ENCODE measurements at regions not wholly inside any gene's neighbourhood (a gene's known extent, or its start where the extent isn't known, plus 50 kb on each side); places are given as distances from the start of the nearest gene placed in this dataset.

GRCh38 chr2:194253528-194254259 is 1403.3 kb upstream of the SLC39A10 start:
- H3K27me3 ChIP-seq = no peaks in the 10 kb centered on the region
- H3K4me1 ChIP-seq = no peaks in the 10 kb centered on the region
- no peaks in the 10 kb centered on the region for H3K36me3 ChIP-seq
- no peak overlapping the region for H3K27ac ChIP-seq
- 78 to 89% (median 87%) methylated on average over 4 to 7 of the region's 7 CpGs for WGBS, 5 donors
- H3K9me3 ChIP-seq = peaks cover 0 to 7% (median 5%) of the 10 kb centered on the region in 4 donors
- H3K4me3 ChIP-seq = no peak overlapping the region
- no peak for DNase-seq
- TF ChIP-seq POLR2A (IDR thresholded peaks at IDR 0.05) = no peak
- no peak for TF ChIP-seq POLR2AphosphoS5 (IDR thresholded peaks at IDR 0.05)
- TF ChIP-seq CTCF (IDR thresholded peaks at IDR 0.05) = no peak
- TF ChIP-seq EP300 (IDR thresholded peaks at IDR 0.05) = no peak
- intact Hi-C loops (cut with DNase I; ENCODE audit: low total_unique reads) = no loop called here

- H3K4me1 ChIP-seq = no peaks in the 10 kb centered on the region
- WGBS, 5 donors = 80 to 91% (median 89%) methylated on average over 2 of the region's 2 CpGs
- peaks cover 0 to 7% (median 5%) of the 10 kb centered on the region in 4 donors for H3K9me3 ChIP-seq
- H3K36me3 ChIP-seq = no peaks in the 10 kb centered on the region
- intact Hi-C loops (cut with DNase I; ENCODE audit: low total_unique reads) = no loop called here
- DNase-seq = no peak
- no peaks in the 10 kb centered on the region for H3K27me3 ChIP-seq
- TF ChIP-seq POLR2A (IDR thresholded peaks at IDR 0.05) = no peak
- H3K4me3 ChIP-seq = no peak overlapping the region
- H3K27ac ChIP-seq = no peak overlapping the region
Observed at GRCh38 chr2:194252127-194252526, 1404.9 kb upstream of the SLC39A10 start.

- H3K4me1 ChIP-seq = no peaks in the 10 kb centered on the region
- no peaks in the 10 kb centered on the region for H3K27me3 ChIP-seq
- no peak overlapping the region for H3K4me3 ChIP-seq
- TF ChIP-seq POLR2A (IDR thresholded peaks at IDR 0.05) = no peak
- no peak for TF ChIP-seq POLR2AphosphoS5 (IDR thresholded peaks at IDR 0.05)
- no peak for TF ChIP-seq CTCF (IDR thresholded peaks at IDR 0.05)
- no peak for TF ChIP-seq EP300 (IDR thresholded peaks at IDR 0.05)
- intact Hi-C loops (cut with DNase I; ENCODE audit: low total_unique reads) = no loop called here
- no peaks in the 10 kb centered on the region for H3K9me3 ChIP-seq
- 44 to 62% (median 57%) methylated on average over 3 of the region's 3 CpGs for WGBS, 5 donors
- no peak for DNase-seq
- H3K36me3 ChIP-seq = no peaks in the 10 kb centered on the region
- no peak overlapping the region for H3K27ac ChIP-seq
Observed at GRCh38 chr2:194232600-194232999, 1424.4 kb upstream of the SLC39A10 start.

GRCh38 chr2:194223218-194223617 is 1433.8 kb upstream of the SLC39A10 start:
- intact Hi-C loops (cut with DNase I; ENCODE audit: low total_unique reads) = no loop called here
- TF ChIP-seq EP300 (IDR thresholded peaks at IDR 0.05) (no peak), POLR2AphosphoS5 (IDR thresholded peaks at IDR 0.05) (no peak), POLR2A (IDR thresholded peaks at IDR 0.05) (no peak), CTCF (IDR thresholded peaks at IDR 0.05) (no peak)
- H3K27me3 ChIP-seq = no peaks in the 10 kb centered on the region
- 13 to 36% (median 23%) methylated on average over 1 of the region's 1 CpG for WGBS, 5 donors
- no peak overlapping the region for H3K4me3 ChIP-seq
- no peaks in the 10 kb centered on the region for H3K9me3 ChIP-seq
- no peaks in the 10 kb centered on the region for H3K4me1 ChIP-seq
- no peak overlapping the region for H3K27ac ChIP-seq
- no peaks in the 10 kb centered on the region for H3K36me3 ChIP-seq
- peak in 1 of 2 donors; percentile 0 for DNase-seq

GRCh38 chr2:194214192-194214591 is 1442.8 kb upstream of the SLC39A10 start:
- no peak overlapping the region for H3K4me3 ChIP-seq
- DNase-seq = no peak
- TF ChIP-seq POLR2AphosphoS5 (IDR thresholded peaks at IDR 0.05) (no peak), EP300 (IDR thresholded peaks at IDR 0.05) (no peak), CTCF (IDR thresholded peaks at IDR 0.05) (no peak), POLR2A (IDR thresholded peaks at IDR 0.05) (no peak)
- no peak overlapping the region for H3K27ac ChIP-seq
- H3K36me3 ChIP-seq = no peaks in the 10 kb centered on the region
- H3K4me1 ChIP-seq = no peaks in the 10 kb centered on the region
- intact Hi-C loops (cut with DNase I; ENCODE audit: low total_unique reads) = no loop called here
- no peaks in the 10 kb centered on the region for H3K9me3 ChIP-seq
- no peaks in the 10 kb centered on the region for H3K27me3 ChIP-seq

Measured in stomach (tissue), 8 donors.